PFSK-1 (cell line): ENCODE measurements at regions not wholly inside any gene's neighbourhood (a gene's known extent, or its start where the extent isn't known, plus 50 kb on each side); places are given as distances from the start of the nearest gene placed in this dataset.

Experiments
- FOXP2 ChIP-seq: optimal IDR thresholded peaks from 2 replicates; pipeline ENCODE3; 2011; ENCODE audit warnings: borderline replicate concordance, control low read depth, inconsistent platforms; ENCODE audit not compliant: insufficient read depth; ENCODE audit errors: extremely low read length, extremely low read depth
- POLR2AphosphoS5 ChIP-seq: IDR thresholded peaks from 2 replicates; pipeline ENCODE4 v1.6.1; 2012; ENCODE audit warnings: low read depth, mild to moderate bottlenecking, control low read depth, low read length, moderate library complexity
- REST ChIP-seq, 2 experiments: IDR thresholded peaks; 2 replicates each; pipeline versions ENCODE4 v1.6.1 to v1.8.0; 2011 to 2012; ENCODE audit warnings: low read depth in 2 of 2, low read length in 2 of 2, control low read depth in 1 of 2, inconsistent platforms in 1 of 2, mild to moderate bottlenecking in 1 of 2, moderate library complexity in 1 of 2; ENCODE audit not compliant: insufficient read depth in 1 of 2
- SIN3A ChIP-seq: IDR thresholded peaks from 2 replicates; pipeline ENCODE4 v1.6.1; 2012; ENCODE audit warnings: mild to moderate bottlenecking, low read length, moderate library complexity, borderline replicate concordance; ENCODE audit not compliant: insufficient read depth

- no peak for TF ChIP-seq REST (IDR thresholded peaks at IDR 0.05; ENCODE audit: insufficient read depth in 1 of 2, low read depth in 2 of 2, low read length in 2 of 2)
- no peak for TF ChIP-seq POLR2AphosphoS5
- TF ChIP-seq FOXP2, result no peak
- TF ChIP-seq SIN3A, result no peak
Measured at GRCh38 chr19:30686176-30686820, 314.1 kb downstream of the ZNF536 start.
